ENCODE measurements at regions not wholly inside any gene's neighbourhood (a gene's known extent, or its start where the extent isn't known, plus 50 kb on each side); places are given as distances from the start of the nearest gene placed in this dataset.

DNA sequence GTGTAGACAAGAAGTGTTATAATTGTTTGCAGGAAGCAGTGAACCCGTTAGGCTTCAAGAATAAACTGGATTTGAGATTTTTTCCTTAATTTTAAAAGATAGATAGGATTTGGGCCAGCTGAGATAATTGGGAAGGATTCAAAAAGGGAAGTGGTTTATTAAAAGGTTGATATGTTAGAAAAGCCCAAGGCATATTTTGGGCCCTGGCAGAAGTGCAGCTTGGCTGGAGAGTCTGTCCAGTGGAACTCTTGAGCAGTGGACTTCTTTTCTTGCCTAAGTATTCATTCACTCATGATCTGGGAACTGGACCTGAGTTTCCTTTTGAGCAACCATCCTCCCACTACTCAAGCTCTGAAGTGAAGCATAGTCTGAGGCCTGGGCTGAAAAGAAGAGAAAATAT lies 433.4 kb downstream of the ZSWIM6 start:
- no peak for FAIRE-seq
- DNase-seq (ENCODE audit: insufficient read length, low spot score) = no peak
- TF ChIP-seq, protein P1, sequence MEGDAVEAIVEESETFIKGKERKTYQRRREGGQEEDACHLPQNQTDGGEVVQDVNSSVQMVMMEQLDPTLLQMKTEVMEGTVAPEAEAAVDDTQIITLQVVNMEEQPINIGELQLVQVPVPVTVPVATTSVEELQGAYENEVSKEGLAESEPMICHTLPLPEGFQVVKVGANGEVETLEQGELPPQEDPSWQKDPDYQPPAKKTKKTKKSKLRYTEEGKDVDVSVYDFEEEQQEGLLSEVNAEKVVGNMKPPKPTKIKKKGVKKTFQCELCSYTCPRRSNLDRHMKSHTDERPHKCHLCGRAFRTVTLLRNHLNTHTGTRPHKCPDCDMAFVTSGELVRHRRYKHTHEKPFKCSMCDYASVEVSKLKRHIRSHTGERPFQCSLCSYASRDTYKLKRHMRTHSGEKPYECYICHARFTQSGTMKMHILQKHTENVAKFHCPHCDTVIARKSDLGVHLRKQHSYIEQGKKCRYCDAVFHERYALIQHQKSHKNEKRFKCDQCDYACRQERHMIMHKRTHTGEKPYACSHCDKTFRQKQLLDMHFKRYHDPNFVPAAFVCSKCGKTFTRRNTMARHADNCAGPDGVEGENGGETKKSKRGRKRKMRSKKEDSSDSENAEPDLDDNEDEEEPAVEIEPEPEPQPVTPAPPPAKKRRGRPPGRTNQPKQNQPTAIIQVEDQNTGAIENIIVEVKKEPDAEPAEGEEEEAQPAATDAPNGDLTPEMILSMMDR (IDR thresholded peaks at IDR 0.05; ENCODE audit: insufficient read depth, missing control alignments) = no peak

DNA sequence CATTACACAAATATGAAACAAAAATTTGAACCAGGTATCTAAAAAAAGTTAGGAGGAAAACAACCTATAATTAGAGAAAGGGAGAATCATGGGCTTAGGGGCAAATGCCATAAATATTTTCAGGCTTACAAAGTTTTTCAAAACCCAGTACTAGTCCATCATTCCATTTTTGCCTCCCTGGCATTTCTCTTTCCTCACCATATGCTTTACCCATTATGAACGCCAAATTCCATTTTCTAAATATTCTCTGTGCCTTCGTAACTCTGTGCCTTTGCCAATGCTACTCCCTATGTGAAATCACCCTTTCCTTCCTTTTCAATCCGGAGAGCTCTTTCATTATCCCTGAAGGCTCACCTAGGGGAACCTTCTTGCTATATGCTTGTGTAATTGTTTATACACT lies 434.1 kb downstream of the ZSWIM6 start:
- FAIRE-seq = no peak
- TF ChIP-seq, protein P1 (IDR thresholded peaks at IDR 0.05; ENCODE audit: insufficient read depth, missing control alignments) = no peak

DNA sequence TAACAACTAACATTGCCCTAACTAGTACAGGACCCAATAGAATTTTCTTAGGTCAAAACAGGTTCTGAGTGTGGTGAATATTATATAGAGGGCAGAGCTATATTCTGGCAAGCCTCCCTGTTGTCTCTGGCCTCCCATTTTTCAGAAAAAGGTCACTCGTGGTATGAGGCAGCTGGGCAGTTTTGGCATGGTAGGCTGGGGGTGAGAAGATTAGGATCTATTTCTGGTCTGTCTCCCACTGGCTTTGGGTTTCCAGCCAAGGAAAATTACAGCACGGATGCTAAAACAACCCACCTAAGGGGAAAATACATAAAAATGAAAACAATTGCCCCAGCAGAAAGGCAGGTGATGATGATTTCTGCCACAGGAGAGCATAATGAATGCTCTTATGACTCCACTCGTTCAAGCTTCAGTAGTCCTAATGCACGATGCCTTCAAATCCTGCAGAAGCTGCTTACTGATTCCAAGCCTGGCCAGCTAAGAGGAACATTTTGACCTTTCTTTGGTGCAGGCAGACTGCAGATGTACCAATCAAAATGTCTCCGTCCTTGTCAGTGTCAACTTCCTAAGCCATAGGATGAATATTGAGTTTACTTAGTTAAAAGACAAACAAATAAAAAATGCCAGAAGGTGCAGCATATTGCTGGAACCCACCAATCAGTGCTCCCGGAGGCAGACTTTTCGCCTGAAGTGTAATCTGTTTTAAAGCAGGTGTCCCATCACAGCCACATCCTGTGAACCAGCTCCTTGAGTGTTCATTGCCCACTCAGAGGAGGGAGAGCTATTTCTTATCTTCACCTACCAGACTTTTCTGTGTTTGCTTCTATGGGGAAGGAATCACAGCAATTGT lies 435.4 kb downstream of the ZSWIM6 start:
- FAIRE-seq (no peak), DNase-seq (ENCODE audit: insufficient read length, low spot score) (no peak)
- TF ChIP-seq, protein P1 (IDR thresholded peaks at IDR 0.05; ENCODE audit: insufficient read depth, missing control alignments) = no peak

More for the DNA sequence above, 434.1 kb downstream of the ZSWIM6 start:
- no peak for DNase-seq (ENCODE audit: insufficient read length, low spot score)

DNA sequence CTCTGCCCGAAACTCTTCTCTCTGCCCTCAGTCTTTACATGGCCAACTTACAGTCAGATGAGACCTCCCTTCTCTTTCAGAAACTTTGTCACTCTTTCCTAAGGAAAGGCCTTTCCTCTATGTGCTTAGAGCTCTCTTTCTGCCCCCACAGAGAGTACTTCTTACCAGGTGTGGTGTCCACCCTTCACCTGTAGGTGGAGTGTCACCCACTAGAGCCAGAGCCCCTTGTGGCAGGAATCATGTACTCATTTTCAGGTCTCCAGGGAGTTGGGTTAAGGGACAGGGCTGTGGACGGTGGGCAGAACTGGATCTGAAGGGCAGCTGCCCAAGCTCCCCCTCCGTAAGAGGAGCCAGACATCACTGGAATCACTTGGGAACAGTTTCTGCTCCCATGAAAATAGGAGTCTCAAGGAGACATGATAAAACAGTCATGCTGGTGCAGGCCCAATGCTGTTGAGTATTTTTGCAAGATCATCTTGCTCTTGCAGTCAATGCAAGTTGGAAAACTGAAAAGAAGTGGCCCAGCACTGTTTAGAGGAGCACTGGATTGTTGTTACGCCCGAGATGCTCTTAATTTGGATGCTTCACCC lies 436.7 kb downstream of the ZSWIM6 start:
- no peak for DNase-seq (ENCODE audit: insufficient read length, low spot score)

DNA sequence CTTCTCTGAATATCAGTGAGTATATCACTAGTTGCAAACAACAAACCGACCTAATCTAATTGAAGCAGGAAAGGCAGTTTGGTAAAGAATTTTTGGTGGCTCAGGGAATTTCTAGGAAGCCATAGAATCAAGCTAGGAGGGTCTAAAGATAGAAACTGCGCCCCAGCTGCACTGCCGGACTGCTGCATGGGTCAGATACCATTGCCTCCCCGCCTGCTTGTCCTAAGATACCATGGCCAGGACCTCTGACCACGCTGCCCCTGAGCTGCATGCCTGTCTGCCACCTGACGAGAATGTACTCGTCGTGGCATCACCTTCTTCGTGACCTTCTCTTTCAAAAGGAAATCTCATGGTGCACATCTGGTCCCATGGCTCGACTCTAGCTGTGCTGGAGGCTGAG lies 439.0 kb downstream of the ZSWIM6 start:
- no peak for DNase-seq (ENCODE audit: insufficient read length, low spot score)
- FAIRE-seq = no peak
- TF ChIP-seq, protein P1 (IDR thresholded peaks at IDR 0.05; ENCODE audit: insufficient read depth, missing control alignments) = no peak

More for the DNA sequence above, 436.7 kb downstream of the ZSWIM6 start:
- no peak for FAIRE-seq
- TF ChIP-seq, protein P1 (IDR thresholded peaks at IDR 0.05; ENCODE audit: insufficient read depth, missing control alignments) = peak; percentile 29

DNA sequence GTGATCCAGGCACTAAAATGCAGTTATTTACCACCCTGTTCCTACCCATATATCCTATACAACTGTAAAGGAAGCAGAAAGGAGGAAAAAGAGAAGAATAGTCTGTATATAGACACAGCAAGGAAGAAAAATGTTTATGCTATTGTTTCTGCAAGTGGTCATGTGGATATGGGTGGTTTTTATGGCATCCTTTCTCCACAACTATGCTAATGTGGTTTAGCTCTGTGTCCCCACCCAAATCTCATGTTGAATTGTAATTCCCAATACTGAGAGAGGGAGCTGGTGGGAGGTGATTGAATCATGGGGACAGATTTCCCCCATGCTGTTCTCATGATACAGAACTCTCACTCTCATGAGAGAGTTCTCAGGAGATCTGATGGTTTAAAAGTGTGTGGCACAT lies 439.8 kb downstream of the ZSWIM6 start:
- TF ChIP-seq, protein P1 (IDR thresholded peaks at IDR 0.05; ENCODE audit: insufficient read depth, missing control alignments) = no peak
- FAIRE-seq (no peak), DNase-seq (ENCODE audit: insufficient read length, low spot score) (no peak)

DNA sequence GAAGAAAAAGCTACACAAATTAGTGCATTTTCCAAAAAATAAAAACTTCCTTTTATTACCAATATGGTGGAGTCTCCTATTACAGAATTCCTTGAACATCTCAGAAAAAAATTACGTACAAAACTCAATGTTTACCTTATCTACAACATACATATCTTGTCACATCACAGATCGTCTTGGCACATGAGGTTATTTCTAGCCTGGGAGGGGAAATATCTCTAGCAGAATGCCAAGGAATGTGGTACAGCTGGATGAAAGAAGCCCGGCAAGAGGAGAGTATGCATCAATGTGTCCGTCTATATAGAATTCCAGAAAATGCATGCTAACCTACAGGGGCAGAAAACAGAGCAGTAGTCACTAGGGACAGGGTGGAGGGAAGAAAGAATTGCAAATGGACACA lies 443.8 kb downstream of the ZSWIM6 start:
- no peak for FAIRE-seq
- TF ChIP-seq, protein P1 (IDR thresholded peaks at IDR 0.05; ENCODE audit: insufficient read depth, missing control alignments) = no peak
- no peak for DNase-seq (ENCODE audit: insufficient read length, low spot score)
